GM06990 (cell line): ENCODE measurements at regions not wholly inside any gene's neighbourhood (a gene's known extent, or its start where the extent isn't known, plus 50 kb on each side); places are given as distances from the start of the nearest gene placed in this dataset.

Source experiments
- DNase-seq: peaks from one replicate; pipeline ENCODE4 v3.0.0-alpha.2; 2011; ENCODE audit not compliant: insufficient read length; ENCODE audit errors: extremely low read depth
- H3K27me3 ChIP-seq: replicated peaks from 2 replicates; pipeline ENCODE4 v1.6.0; 2011; ENCODE audit warnings: low read length; ENCODE audit not compliant: control insufficient read depth, insufficient read depth
- H3K36me3 ChIP-seq: 2 replicates; pipeline ENCODE4 v1.5.1; 2011; ENCODE audit warnings: low read length; ENCODE audit not compliant: control insufficient read depth, insufficient read depth
- H3K4me3 ChIP-seq: replicated peaks from 2 replicates; pipeline ENCODE4 v1.5.1; 2011; ENCODE audit warnings: low read depth, mild to moderate bottlenecking, control low read depth, low read length
- TF ChIP-seq, protein P1 (sequence below): IDR thresholded peaks from 2 replicates; pipeline ENCODE4 v1.5.1; 2011; ENCODE audit warnings: low read length, control low read depth, mild to moderate bottlenecking, inconsistent platforms; ENCODE audit not compliant: insufficient read depth, poor library complexity, severe bottlenecking

DNA sequence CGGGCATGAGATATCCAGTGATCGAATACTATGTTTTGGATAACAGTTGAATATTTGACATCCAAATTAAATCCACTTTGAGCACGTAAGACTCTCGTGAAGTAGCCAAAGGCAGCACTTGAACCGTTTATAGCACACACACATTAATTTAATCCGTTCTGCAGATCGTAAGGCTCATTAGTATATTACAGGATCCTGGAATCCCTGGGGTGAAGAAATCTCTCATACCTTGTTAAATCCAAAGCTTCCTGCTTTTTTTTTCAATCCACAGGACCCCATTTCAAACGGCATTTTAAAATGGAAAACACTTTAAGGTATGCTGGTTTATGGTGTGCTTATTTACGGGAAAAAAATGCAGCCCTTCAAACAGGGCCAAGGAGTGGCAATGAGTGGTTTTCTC, 158.4 kb upstream of the ADARB2 start:
- Histone ChIP-seq H3K27me3 (peaks cover 1% of the 10 kb centered on the region; the same call in 1 of the 2 replicates), H3K4me3 (no peak overlapping the region), H3K36me3 (no peaks in the 10 kb centered on the region)
- TF ChIP-seq, protein P1, sequence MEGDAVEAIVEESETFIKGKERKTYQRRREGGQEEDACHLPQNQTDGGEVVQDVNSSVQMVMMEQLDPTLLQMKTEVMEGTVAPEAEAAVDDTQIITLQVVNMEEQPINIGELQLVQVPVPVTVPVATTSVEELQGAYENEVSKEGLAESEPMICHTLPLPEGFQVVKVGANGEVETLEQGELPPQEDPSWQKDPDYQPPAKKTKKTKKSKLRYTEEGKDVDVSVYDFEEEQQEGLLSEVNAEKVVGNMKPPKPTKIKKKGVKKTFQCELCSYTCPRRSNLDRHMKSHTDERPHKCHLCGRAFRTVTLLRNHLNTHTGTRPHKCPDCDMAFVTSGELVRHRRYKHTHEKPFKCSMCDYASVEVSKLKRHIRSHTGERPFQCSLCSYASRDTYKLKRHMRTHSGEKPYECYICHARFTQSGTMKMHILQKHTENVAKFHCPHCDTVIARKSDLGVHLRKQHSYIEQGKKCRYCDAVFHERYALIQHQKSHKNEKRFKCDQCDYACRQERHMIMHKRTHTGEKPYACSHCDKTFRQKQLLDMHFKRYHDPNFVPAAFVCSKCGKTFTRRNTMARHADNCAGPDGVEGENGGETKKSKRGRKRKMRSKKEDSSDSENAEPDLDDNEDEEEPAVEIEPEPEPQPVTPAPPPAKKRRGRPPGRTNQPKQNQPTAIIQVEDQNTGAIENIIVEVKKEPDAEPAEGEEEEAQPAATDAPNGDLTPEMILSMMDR, result no peak
- no peak for DNase-seq

- H3K36me3 ChIP-seq, result no peaks in the 10 kb centered on the region
- DNase-seq, result no peak
- H3K4me3 ChIP-seq, result no peak overlapping the region
- peaks cover 1% of the 10 kb centered on the region; the same call in 1 of the 2 replicates for H3K27me3 ChIP-seq
- TF ChIP-seq, protein P1, result no peak
Observed at GRCh38 chr10:1894912-1895311, 157.6 kb upstream of the ADARB2 start.

- Histone ChIP-seq H3K36me3 (no peaks in the 10 kb centered on the region), H3K4me3 (no peak overlapping the region), H3K27me3 (peaks cover 1% of the 10 kb centered on the region; the same call in 1 of the 2 replicates)
- TF ChIP-seq, protein P1, result no peak
- DNase-seq, result no peak
Observed at GRCh38 chr10:1893941-1894340, 156.6 kb upstream of the ADARB2 start.

GRCh38 chr10:1886039-1886438, 148.7 kb upstream of the ADARB2 start:
- TF ChIP-seq, protein P1, result no peak
- no peaks in the 10 kb centered on the region; the same call in 1 of the 2 replicates for H3K27me3 ChIP-seq
- no peak for DNase-seq
- H3K36me3 ChIP-seq, result no peaks in the 10 kb centered on the region
- H3K4me3 ChIP-seq, result no peak overlapping the region

- H3K36me3 ChIP-seq, result no peaks in the 10 kb centered on the region
- H3K27me3 ChIP-seq, result no peaks in the 10 kb centered on the region; the same call in 1 of the 2 replicates
- no peak overlapping the region for H3K4me3 ChIP-seq
- no peak for DNase-seq
- TF ChIP-seq, protein P1, result no peak
Observed at GRCh38 chr10:1882728-1883127, 145.4 kb upstream of the ADARB2 start.

GRCh38 chr10:1882180-1882579, 144.9 kb upstream of the ADARB2 start:
- TF ChIP-seq, protein P1, result no peak
- no peak for DNase-seq
- H3K27me3 ChIP-seq, result no peaks in the 10 kb centered on the region; the same call in 1 of the 2 replicates

More at GRCh38 chr10:1882180-1882579, 144.9 kb upstream of the ADARB2 start:
- Histone ChIP-seq H3K4me3 (no peak overlapping the region), H3K36me3 (no peaks in the 10 kb centered on the region)
